HG02642 (cell line): ENCODE measurements at regions not wholly inside any gene's neighbourhood (a gene's known extent, or its start where the extent isn't known, plus 50 kb on each side); places are given as distances from the start of the nearest gene placed in this dataset.

Experiments
- ATAC-seq: cut with Tn5 transposase; IDR thresholded peaks from one replicate; pipeline ENCODE4 v1.9.1; 2021; ENCODE audit warnings: mild to moderate bottlenecking; ENCODE audit not compliant: unreplicated experiment, poor library complexity

DNA sequence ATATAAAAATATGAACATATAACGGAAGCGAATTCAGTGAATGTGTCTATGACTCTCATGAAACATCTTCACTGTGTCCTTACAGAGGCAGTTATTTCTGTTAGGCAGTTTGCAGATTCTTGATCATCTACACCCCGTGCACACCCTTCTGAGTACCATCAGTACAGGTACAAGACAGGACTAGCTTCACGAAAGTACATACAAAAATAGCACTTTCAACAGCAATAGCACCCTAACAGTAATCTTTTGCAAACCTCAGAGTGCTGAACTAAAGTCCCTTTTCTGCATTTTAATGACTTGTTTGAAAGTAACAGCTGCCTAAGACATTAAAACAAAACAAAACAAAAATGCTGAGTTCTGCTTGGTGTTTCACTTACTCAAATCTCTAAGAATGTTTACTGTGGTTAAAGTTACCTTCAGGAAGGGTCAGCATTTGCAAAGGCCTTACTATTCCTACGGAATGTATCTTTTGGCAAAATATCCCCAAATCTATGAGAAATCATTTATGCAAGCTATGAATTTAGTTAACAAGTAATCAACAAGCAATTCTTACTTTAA lies 104.1 kb downstream of the CNTN3 start:
- no peak for ATAC-seq

DNA sequence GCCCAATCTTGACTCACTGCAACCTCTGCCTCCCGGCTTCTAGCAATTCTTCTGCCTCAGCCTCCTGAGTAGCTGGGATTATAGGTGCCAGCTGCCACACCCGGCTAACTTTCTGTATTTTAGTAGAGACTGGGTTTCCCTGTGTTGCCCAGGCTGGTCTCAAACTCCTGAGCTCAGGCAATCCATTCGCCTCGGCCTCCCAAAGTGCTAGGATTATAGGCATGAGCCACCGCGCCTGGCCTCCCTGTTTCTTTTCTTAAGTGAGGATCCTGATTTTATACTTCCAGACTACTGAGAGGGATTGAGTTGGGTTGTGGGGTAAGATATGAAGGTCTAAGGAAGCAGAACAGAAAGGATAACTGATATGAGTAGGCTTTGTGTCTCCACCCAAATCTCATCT lies 106.8 kb downstream of the CNTN3 start:
- ATAC-seq, result no peak

DNA sequence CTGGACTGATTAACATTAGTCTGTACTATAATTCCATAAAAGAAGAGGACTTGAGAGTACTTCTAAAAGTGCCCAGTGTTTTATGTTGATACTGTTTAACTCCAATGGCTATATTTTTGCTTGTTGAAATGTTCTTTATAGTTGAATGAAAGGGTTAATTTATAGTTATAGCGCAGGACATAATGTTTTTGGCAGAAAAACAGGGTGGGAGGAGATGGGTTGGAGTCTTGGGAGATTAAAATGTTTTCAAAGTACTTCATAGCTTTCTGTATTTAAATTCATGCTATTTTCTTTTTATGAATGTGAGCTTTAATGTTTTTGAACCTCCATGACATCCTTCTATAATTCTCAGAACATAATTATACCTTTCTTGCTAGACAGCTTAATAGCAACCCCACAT lies 108.2 kb downstream of the CNTN3 start:
- no peak for ATAC-seq

DNA sequence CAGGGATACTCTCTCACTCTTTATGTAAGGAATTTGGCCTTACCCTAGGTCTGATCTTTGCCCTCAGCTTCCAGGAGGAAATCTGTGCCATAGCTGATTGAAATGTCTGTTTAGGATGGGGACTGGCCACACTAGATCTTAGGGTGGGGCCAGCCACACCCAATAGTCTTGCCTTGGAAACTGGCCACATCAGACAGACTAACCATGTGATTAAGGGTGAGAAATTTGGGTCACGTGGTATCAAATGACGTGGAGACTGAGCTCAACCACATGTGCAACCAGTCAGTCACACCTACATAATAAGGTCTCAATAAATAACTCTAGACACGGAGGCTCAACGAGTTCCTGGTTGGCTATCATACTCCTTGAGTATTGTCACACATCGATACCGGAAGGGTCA lies 113.5 kb downstream of the CNTN3 start:
- ATAC-seq, result no peak

DNA sequence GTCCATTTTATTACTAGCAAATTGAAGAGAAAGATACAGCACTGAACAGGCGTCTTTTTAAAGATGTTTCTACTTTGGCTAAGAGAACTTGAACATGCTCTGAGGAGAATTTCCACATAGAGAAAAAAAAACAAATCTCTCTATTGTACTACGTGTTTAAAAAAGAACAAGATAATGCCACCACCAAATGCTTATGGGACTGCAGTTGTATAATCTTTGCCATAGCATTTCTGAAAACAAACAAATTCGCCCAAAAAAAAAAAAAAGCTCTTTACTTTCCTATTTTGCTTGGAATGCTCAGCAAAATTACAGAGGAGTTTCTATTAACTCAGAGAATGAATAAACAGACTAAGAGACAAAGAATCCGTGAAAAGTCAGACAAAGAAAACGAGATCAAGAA lies 114.2 kb downstream of the CNTN3 start:
- no peak for ATAC-seq

DNA sequence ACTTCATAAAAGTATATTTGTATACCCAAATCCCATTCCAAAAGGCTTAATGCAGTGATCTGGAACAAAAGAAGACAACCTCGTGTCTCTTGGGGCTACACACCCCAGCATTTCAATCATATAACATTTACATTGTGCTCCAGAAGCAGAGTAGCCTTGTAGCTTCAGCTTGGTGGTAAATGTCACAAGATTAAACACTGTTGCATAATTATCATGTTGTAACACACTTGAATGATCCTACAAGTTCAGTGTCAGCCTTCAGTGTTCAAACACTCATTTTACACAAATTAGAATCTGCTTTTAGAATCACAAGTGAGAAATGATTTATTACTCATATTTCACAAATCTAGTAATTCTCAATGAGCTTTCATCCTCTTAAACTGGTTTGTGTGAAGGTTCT lies 122.6 kb downstream of the CNTN3 start:
- ATAC-seq, result no peak

DNA sequence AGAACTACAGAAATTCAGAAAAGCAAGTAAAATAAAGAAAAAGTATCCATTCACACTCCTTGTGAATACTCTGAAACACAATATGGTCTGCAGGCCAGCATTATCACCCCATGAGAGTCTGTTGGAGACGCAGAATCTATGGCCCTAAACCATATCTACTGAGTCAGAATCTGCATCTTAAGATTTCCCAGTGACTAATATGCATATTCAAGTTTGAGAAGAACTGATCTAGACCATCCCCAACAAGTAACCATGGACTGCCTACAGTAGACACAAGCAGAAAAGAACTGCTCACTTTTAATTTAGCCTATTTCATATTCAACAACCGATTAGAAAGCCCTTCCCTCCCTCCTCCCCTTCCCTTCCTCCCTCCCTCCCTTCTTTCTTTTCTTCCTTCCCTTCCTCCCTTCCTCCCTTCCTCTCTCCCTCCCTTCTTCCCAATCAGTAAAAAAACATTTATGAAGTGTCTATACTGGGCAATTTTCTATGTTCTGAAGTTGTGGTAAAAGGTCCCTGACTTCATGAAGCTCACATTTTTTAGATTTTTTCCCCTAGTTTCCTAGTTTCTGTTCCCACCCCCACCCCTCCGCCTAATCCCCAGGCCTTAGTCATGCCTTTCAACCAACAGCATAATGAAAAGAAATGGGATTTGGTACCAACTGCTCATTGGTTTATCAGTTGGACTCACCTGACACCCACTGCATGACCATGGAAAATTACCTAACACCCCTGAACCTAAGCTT lies 125.2 kb downstream of the CNTN3 start:
- no peak for ATAC-seq

DNA sequence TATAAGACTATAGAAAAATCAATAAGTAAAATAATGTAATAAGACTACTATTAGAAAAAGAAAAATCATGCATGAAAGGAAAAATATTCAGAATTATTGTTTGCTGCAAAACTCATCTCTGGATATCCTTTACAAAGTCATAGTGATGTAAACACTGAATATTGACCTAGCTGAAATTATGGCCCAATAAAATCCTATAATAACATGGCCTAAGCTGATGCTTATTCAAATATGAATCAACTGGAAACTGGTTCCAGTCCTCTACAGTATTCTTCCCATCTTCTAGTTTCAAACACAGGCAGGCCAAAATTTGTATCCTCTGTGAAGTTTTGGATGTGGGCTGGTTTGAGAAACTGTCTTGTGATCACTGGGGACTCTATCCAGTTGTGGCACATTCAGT lies 134.5 kb downstream of the CNTN3 start:
- no peak for ATAC-seq

DNA sequence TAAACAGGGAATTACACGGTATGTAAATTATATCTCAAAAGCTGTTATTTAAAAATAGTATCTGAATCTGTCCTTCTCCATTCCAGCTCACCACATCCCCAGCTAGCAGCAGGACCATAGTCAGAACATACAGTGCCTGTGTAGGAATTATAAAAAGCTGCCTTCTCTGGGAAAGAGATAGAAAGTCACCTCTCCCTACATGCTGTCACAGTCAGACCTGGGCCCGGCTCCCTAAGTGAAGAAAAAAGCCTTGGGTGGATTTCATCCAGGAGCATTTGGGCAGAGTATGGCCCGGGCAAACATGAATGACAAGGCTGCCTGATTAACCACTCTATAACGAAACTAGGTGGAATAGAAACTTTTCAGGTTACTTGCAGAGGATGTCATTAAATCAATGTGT lies 144.1 kb downstream of the CNTN3 start:
- no peak for ATAC-seq

DNA sequence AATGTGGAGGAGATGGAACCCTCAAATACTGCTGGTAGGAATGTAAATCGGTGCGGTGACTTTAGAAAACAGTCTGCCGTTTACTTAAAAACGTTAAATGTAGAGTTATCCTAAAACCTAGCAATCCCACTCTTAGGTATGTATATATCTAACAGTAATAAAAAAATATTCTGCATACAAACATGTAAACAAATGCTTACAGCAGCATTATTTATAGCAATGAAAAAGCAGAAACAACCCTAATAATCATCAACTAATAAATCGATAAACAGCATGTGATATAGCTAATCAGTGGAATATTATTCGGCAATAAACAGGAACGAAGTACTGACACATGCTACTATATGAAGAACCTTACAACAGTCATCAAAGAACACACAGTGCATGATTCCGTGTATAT lies 144.7 kb downstream of the CNTN3 start:
- ATAC-seq, result no peak

DNA sequence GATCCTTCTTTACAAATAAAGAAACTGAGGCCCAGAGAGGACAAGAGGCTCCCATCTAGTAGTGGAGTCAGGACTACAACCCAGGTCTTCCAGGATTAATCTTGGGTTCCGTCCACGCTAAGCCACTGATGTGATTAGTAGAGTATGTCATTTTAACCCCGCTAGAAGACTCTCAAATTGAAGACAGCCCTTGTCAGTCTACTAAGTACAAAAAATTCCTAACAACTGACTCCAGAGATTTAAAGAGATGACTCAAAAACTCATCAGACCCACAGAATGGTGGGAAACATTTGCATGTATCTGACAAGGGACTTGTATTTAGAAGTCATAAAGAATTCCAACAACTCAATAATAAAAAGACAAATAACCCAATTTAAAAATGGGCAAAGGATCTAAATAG lies 145.3 kb downstream of the CNTN3 start:
- no peak for ATAC-seq

DNA sequence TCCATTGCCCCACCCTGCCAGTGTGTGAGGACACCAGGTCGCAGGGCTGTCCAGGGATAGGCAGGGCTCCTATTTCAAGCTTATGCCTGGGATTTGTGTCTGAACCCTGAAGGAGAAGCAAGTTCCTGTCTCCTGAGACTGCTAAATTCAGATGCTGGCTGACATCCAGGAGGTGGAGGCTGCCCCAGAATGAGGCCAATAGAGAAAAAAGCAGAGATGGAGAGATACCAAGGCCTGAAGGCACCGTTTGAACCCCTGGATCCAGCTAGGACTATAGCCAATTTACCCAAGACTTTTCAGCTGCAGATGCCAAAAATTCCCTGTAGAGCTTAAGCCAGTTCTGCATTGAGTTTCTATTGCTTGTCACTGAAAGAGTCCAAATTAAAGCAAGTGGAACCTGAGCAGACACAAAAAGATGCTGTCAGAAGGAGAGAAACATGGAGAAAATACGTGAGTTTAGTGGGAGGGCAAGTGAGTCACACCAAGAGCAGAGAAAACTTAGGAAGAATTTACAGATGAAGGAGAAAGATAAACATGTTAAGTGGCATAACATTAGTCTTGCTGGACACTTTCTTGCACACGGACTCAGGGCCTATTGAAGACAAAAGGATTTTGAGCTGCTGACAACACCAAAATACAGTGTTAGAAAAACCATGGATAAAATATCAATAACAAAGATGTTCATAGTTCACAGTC lies 148.6 kb downstream of the CNTN3 start:
- no peak for ATAC-seq

DNA sequence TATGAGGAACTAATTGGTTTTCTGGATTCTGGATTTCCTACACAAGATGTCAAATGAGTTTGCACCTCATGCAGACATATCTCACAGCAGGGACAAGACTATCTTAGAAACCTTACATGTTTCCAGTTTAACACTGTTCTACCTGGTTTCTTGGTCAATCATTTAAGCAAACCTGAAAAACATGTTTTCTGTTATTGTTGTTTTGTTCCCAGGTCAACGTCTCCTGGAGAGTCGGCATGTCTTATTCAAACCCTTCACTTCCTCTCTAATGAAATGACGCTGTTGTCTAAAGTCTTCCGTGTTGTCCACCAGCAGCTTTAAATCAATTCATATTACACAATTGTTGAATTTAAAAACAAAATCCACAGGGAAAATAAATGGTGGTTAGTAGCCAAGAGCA lies 150.9 kb downstream of the CNTN3 start:
- no peak for ATAC-seq

DNA sequence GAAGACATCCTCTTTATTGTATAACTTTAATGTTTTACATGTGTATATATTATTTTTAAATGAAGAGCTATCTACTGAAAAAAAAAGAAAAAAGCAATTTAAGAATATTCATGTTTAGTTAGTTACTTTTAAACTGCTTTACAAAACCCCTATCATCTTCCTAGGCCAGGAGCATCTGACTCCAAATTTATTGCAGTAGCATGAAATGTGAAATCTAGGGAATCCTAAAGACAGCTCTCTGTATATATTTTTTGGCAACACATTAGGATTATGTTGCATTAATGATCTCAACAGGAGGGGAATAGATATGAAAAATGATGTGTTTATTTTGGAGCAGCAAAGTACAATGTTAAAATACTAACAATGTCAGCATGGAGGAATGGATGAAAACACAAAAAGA lies 158.3 kb downstream of the CNTN3 start:
- ATAC-seq, result no peak

DNA sequence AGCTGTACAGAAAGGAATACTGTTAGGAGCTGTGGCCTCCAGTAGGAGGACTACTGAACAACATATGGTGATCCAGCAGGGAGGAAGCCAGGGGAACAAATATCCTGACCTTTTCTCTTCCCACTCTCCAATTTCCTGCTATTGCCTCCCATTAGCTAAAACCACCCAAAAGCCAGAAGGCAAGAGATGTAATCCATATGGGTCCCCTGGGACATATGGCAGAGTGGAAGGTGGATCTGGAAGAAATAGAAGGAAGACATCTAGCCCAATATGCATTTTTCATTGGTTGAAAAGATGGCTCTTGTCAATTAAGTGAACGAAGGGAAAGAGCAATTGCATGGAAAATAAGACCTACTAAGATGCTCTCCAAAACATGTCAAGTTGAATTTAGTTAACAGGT lies 167.2 kb downstream of the CNTN3 start:
- ATAC-seq, result no peak

DNA sequence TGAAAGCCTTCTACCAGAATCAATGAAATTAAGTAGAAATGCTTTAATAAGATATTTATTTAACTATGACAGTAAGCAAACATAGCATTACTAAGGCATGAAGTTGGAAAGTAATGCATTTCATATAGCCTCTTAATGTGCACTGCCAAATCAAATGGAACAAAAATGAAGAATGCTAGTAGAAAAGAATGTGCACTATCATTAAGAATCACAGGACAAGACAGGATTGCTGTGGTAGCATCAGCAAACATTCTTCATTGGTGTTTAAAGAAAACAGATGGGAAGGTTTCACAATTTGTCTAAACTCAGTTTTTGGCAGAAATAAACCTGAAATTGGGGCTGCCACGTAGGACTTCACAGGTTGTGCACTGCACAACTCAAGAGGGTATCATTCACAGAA lies 168.9 kb downstream of the CNTN3 start:
- ATAC-seq, result no peak

DNA sequence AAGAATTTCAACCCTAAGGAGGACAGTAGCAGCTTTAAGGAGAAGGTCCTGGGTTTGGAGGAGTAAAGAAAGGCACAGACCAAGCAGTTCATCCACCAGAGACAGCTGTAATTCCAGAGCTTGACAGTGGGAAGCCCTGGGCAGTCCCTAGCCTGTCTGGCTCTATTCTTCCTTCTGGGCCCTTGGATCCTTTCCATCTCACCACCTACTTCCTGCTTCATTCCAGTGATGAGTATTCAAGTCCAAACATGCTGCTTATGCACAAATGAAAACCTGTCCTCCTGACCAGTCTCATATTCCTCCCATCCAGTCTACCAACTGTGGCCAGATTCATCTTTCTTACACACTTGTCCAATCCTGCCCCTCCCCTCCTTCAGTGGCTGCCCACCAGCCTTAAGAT lies 171.4 kb downstream of the CNTN3 start:
- ATAC-seq, result no peak

DNA sequence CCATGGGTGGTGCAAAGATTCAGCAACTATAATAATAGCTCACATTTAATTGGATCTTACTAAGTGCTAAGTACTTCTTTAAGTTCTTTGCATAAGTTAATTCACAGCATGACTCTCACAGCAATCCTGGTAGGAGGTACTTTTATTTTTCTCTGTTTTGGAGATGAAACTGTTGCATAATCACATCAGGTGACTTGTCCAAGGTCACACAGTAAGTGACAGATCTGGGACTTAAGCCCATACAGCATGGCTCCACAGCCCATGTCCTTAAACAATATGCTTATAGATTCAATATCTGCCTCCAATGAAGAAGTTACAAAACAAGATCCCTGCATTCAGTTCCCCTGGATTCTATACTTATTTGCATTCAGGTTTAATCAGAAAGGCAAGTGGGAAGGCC lies 171.8 kb downstream of the CNTN3 start:
- no peak for ATAC-seq

DNA sequence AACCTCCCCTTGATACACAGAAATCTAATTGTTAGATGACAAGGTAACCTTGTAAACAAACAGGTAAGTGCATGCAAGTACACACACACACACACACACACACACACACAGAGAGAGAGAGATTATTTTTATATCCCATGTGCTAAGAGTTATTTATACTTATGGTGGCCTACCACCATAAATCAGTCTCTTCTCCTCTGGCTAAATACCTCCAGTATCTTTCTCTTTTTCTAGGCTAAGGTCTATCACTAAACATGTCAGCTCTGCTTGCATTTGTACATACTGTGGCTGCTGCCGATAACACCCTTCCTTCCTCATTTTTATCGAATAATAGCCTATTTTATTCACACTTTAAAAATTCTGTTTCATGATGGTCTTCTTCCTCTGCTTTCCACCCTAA lies 172.4 kb downstream of the CNTN3 start:
- ATAC-seq, result no peak

DNA sequence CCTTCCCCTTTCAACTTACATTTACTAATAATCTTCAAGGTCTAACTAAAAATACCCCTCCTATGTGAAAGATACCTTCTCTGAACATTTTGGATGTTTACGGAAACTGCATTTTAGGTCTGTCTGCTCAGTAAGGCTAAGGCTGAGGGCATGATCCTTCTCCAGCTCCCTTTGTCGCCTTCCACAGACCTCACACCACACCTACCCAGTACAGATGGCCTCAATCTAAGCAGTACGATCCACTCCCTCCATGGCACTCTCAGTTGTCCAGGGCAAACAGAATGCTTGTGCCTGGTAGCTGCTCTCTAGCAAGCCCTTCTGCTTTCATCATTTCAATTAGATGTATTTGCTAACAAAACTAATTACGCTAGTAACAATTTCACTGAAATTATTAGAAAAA lies 178.3 kb downstream of the CNTN3 start:
- no peak for ATAC-seq

DNA sequence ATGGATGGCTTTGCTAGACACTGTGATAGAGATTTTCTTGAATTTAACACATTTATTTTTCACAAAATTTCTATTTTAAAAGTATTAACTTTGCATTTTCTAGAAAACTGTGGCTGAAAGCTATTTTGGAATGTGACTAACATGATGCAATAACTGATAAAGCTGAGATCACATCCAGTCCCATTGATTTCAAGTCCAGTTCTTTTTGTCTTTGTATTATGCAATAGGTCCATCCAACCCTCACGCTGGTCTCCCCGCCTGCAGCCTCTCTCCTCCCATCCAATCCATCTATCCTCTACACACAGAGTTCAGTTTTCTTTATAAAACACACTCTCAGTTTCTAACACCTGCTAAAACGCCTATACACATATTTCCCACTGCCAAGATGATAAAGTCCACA lies 178.8 kb downstream of the CNTN3 start:
- ATAC-seq, result no peak

DNA sequence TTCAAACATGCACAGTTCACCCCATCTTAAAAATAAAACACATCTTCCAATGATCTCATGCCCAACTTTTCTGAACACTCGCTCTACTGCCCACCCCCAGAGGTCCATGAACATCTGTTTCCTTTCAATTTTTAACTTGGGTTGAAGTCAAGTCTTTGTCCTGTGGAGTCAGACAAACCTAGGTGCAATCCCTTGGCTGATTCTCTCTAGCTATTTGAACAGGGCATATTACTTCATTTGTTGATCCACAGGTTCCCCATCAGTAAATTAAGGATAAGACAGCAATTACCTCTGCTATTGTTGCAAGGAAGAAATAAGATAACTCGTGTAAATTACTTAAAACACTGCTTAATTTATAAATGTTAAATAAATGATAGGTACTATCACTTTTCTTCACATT lies 180.1 kb downstream of the CNTN3 start:
- ATAC-seq, result no peak
